HCT116 (cell line): ENCODE measurements at regions not wholly inside any gene's neighbourhood (a gene's known extent, or its start where the extent isn't known, plus 50 kb on each side); places are given as distances from the start of the nearest gene placed in this dataset.

Experiments
- CEBPB ChIP-seq: IDR thresholded peaks from 2 replicates; pipeline ENCODE4 v1.6.1; 2012; ENCODE audit warnings: low read depth
- CTCF ChIP-seq, 3 experiments: fragments of 200-600 bp in 1 of 3; sonication (generic) in 1 of 3; IDR thresholded peaks in 2 of 3; conservative IDR thresholded peaks in 1 of 3; 2 replicates each; pipeline ENCODE4 v1.5.1; 2012 to 2017; ENCODE audit warnings: low read depth in 2 of 3, low read length in 2 of 3, antibody characterized with exemption in 1 of 3, borderline replicate concordance in 1 of 3, control low read depth in 1 of 3, mild to moderate bottlenecking in 1 of 3, mixed read lengths in 1 of 3, mixed run types in 1 of 3, moderate library complexity in 1 of 3; ENCODE audit not compliant: insufficient read depth in 1 of 3
- EZH2 ChIP-seq: fragments of 200-600 bp; sonication (generic); IDR thresholded peaks from 2 replicates; pipeline ENCODE4 v1.6.1; 2017; ENCODE audit warnings: antibody characterized with exemption, mixed run types
- POLR2A ChIP-seq: IDR thresholded peaks from 2 replicates; pipeline ENCODE4 v1.7.0; 2011; ENCODE audit warnings: borderline replicate concordance; ENCODE audit not compliant: insufficient read depth, insufficient read length; ENCODE audit errors: extremely low read depth
- POLR2AphosphoS5 ChIP-seq: IDR thresholded peaks from 2 replicates; pipeline ENCODE4 v1.6.1; 2011; ENCODE audit warnings: mild to moderate bottlenecking, low read depth, low read length, moderate library complexity
- SIN3A ChIP-seq: IDR thresholded peaks from 2 replicates; pipeline ENCODE4 v1.6.1; 2012; ENCODE audit warnings: low read depth
- YY1 ChIP-seq: IDR thresholded peaks from 2 replicates; pipeline ENCODE4 v1.6.1; 2011; ENCODE audit warnings: low read length, low read depth, moderate library complexity, mild to moderate bottlenecking; ENCODE audit not compliant: insufficient replicate concordance; ENCODE audit errors: extremely low read depth

GRCh38 chr5:71806711-71807110, 87.6 kb downstream of the CARTPT start:
- TF ChIP-seq CTCF (IDR thresholded peaks at IDR 0.05 in 2 of 3, conservative IDR thresholded peaks at IDR 0.05 in 1 of 3; ENCODE audit: borderline replicate concordance in 1 of 3, insufficient read depth in 1 of 3, low read depth in 2 of 3, low read length in 2 of 3) (no peak), CEBPB (no peak), POLR2A (no peak), YY1 (no peak), EZH2 (no peak), SIN3A (no peak), POLR2AphosphoS5 (no peak)
